Esophagus squamous epithelium (tissue), 5 donors: ENCODE measurements at regions not wholly inside any gene's neighbourhood (a gene's known extent, or its start where the extent isn't known, plus 50 kb on each side); places are given as distances from the start of the nearest gene placed in this dataset.

Experiments used
- DNase-seq: peaks from one replicate; lab custom pipeline; 2025; lab: John Stamatoyannopoulos, UW
- H3K27ac ChIP-seq, 4 donors: fragments of 200-600 bp; sonication (generic); one replicate each; pipeline ENCODE4 v1.5.1; 2016 to 2019; ENCODE audit warnings: mild to moderate bottlenecking in 1 of 4
- H3K27me3 ChIP-seq, 4 donors: fragments of 200-600 bp; sonication (generic); 1 replicate in 3 of 4; 2 replicates in 1 of 4; pipeline versions ENCODE4 v1.5.1 to v1.6.0; 2017 to 2021; ENCODE audit warnings: antibody characterized with exemption in 1 of 4
- H3K36me3 ChIP-seq, 3 donors: fragments of 200-600 bp; sonication (generic); one replicate each; pipeline ENCODE4 v1.5.1; 2016 to 2019
- H3K4me1 ChIP-seq, 3 donors: fragments of 200-600 bp; sonication (generic); one replicate each; pipeline ENCODE4 v1.5.1; 2017 to 2019
- H3K4me3 ChIP-seq, 4 donors: fragments of 200-600 bp; sonication (generic); 1 replicate in 3 of 4; 2 replicates in 1 of 4; pipeline ENCODE4 v1.5.1; 2016 to 2019; ENCODE audit warnings: mild to moderate bottlenecking in 2 of 4, moderate library complexity in 1 of 4
- H3K9me3 ChIP-seq, 3 donors: fragments of 200-600 bp; sonication (generic); one replicate each; pipeline ENCODE4 v1.5.1; 2016 to 2019
- CTCF ChIP-seq, 6 experiments: fragments of 450-650 bp in 4 of 6; fragments of 200-600 bp in 2 of 6; sonication (generic) in 2 of 6; IDR thresholded peaks; one replicate each; pipeline ENCODE4 v1.5.1; 2016 to 2019; ENCODE audit warnings: antibody characterized with exemption in 6 of 6, mild to moderate bottlenecking in 4 of 6, moderate library complexity in 4 of 6
- POLR2A ChIP-seq, 4 donors: fragments of 450-650 bp; IDR thresholded peaks; one replicate each; pipeline ENCODE4 v1.6.1; 2017; ENCODE audit warnings: antibody characterized with exemption in 4 of 4, mild to moderate bottlenecking in 4 of 4, moderate library complexity in 3 of 4
- WGBS, 2 donors: methylation state at CpG; one replicate each; pipeline ENCODE4 v1.1.5; 2018; 5-methylcytosine and 5-hydroxymethylcytosine counted together
- intact Hi-C: fragments of 100-400 bp; cut with DNase I; formaldehyde crosslinking; loops from one replicate; pipeline ENCODE4 v1.15.0; 2022
- donor health status: DM: yes; HTN: yes; CAD: no.

GRCh38 chr15:62945760-62946159, 96.8 kb upstream of the TPM1 start:
- H3K9me3 ChIP-seq = no peaks in the 10 kb centered on the region
- peaks cover 0 to 11% (median 6%) of the 10 kb centered on the region in 3 donors for H3K4me1 ChIP-seq
- H3K36me3 ChIP-seq = no peaks in the 10 kb centered on the region
- H3K4me3 ChIP-seq = no peak overlapping the region
- WGBS, 2 donors = 79 to 91% methylated on average over 4 of the region's 4 CpGs
- no peak for DNase-seq
- intact Hi-C loops = no loop called here
- TF ChIP-seq CTCF (IDR thresholded peaks at IDR 0.05) = no peak
- TF ChIP-seq POLR2A (IDR thresholded peaks at IDR 0.05) = no peak
- no peak overlapping the region for H3K27ac ChIP-seq
- peaks cover 0 to 52% (median 0%) of the 10 kb centered on the region in 4 donors for H3K27me3 ChIP-seq

GRCh38 chr15:62946940-62947339, 95.6 kb upstream of the TPM1 start:
- no peak for TF ChIP-seq CTCF (IDR thresholded peaks at IDR 0.05)
- TF ChIP-seq POLR2A (IDR thresholded peaks at IDR 0.05) = no peak
- Histone ChIP-seq H3K4me1 (no peaks in the 10 kb centered on the region), H3K36me3 (no peaks in the 10 kb centered on the region), H3K27me3 (peaks cover 0 to 53% (median 0%) of the 10 kb centered on the region in 4 donors), H3K4me3 (no peak overlapping the region), H3K9me3 (no peaks in the 10 kb centered on the region), H3K27ac (no peak overlapping the region)
- intact Hi-C loops = no loop called here
- no peak for DNase-seq
- 85 to 92% methylated on average over 2 of the region's 2 CpGs for WGBS, 2 donors

GRCh38 chr15:62950462-62950931, 92.0 kb upstream of the TPM1 start:
- Histone ChIP-seq H3K36me3 (no peaks in the 10 kb centered on the region), H3K27ac (no peak overlapping the region), H3K9me3 (no peaks in the 10 kb centered on the region), H3K27me3 (peaks cover 0 to 68% (median 0%) of the 10 kb centered on the region in 4 donors), H3K4me1 (no peaks in the 10 kb centered on the region), H3K4me3 (no peak overlapping the region)
- intact Hi-C loops = no loop called here
- WGBS, 2 donors = 60% methylated on average over 5 of the region's 5 CpGs
- no peak for DNase-seq
- no peak for TF ChIP-seq CTCF (IDR thresholded peaks at IDR 0.05)
- no peak for TF ChIP-seq POLR2A (IDR thresholded peaks at IDR 0.05)

GRCh38 chr15:62951481-62951880, 91.1 kb upstream of the TPM1 start:
- no peaks in the 10 kb centered on the region for H3K36me3 ChIP-seq
- peaks cover 0 to 68% (median 0%) of the 10 kb centered on the region in 4 donors for H3K27me3 ChIP-seq
- no peaks in the 10 kb centered on the region for H3K9me3 ChIP-seq
- H3K4me3 ChIP-seq = no peak overlapping the region
- DNase-seq = no peak
- no peaks in the 10 kb centered on the region for H3K4me1 ChIP-seq
- TF ChIP-seq CTCF (IDR thresholded peaks at IDR 0.05) (no peak), POLR2A (IDR thresholded peaks at IDR 0.05) (no peak)
- intact Hi-C loops = no loop called here
- H3K27ac ChIP-seq = no peak overlapping the region
- 61 to 75% methylated on average over 5 of the region's 5 CpGs for WGBS, 2 donors

- intact Hi-C loops = no loop called here
- Histone ChIP-seq H3K4me1 (peaks cover 0 to 4% (median 0%) of the 10 kb centered on the region in 3 donors), H3K27ac (no peak overlapping the region), H3K27me3 (peaks cover 0 to 57% (median 0%) of the 10 kb centered on the region in 4 donors), H3K36me3 (no peaks in the 10 kb centered on the region), H3K9me3 (no peaks in the 10 kb centered on the region), H3K4me3 (no peak overlapping the region)
- WGBS, 2 donors = 63% methylated on average over 4 of the region's 29 CpGs; no CpG with 5 or more reads in 1 of the 2 donors
- DNase-seq = no peak
- no peak for TF ChIP-seq CTCF (IDR thresholded peaks at IDR 0.05)
- no peak for TF ChIP-seq POLR2A (IDR thresholded peaks at IDR 0.05)
Observed at GRCh38 chr15:62953021-62953420, 89.5 kb upstream of the TPM1 start.
